ENCODE measurements at regions not wholly inside any gene's neighbourhood (a gene's known extent, or its start where the extent isn't known, plus 50 kb on each side); places are given as distances from the start of the nearest gene placed in this dataset.

- Histone ChIP-seq H3K4me1 (ENCODE audit: control insufficient read depth, insufficient read depth, low read length) (peaks cover 20% of the 10 kb centered on the region), H3K27ac (ENCODE audit: low read depth, low read length) (no peak overlapping the region), H3K4me3 (ENCODE audit: low read depth, low read length) (no peak overlapping the region), H3K36me3 (ENCODE audit: control insufficient read depth, insufficient read depth, low read length) (no peaks in the 10 kb centered on the region), H3K27me3 (ENCODE audit: control insufficient read depth, insufficient read depth, low read length) (peaks cover 70% of the 10 kb centered on the region), H3K9me3 (ENCODE audit: control insufficient read depth, insufficient read depth, low read length) (peaks cover 2% of the 10 kb centered on the region)
- no peak for DNase-seq (ENCODE audit: low read depth in 4 of 6, low spot score in 6 of 6)
- 89% methylated on average over 6 of the region's 7 CpGs for WGBS (ENCODE audit: insufficient coverage)
Observed at GRCh38 chr5:73228052-73228451, 55.1 kb downstream of the TMEM174 start.

Measured in spinal cord (tissue), 9 donors.